Stomach (tissue), 8 donors: ENCODE measurements at regions not wholly inside any gene's neighbourhood (a gene's known extent, or its start where the extent isn't known, plus 50 kb on each side); places are given as distances from the start of the nearest gene placed in this dataset.

Source experiments
- DNase-seq, 2 donors: peaks; one replicate each; pipeline versions ENCODE4 v3.0.0 to v3.0.0-alpha.2; 2013 to 2019
- H3K27ac ChIP-seq, 5 donors: fragments of 200-600 bp in 4 of 5; sonication (generic) in 4 of 5; one replicate each; pipeline ENCODE4 v1.5.1; 2013 to 2019; ENCODE audit warnings: mild to moderate bottlenecking in 1 of 5, moderate library complexity in 1 of 5
- H3K27me3 ChIP-seq, 3 donors: fragments of 200-600 bp; sonication (generic); one replicate each; pipeline ENCODE4 v1.5.1; 2017 to 2019; ENCODE audit warnings: mixed run types in 1 of 3
- H3K36me3 ChIP-seq, 4 donors: fragments of 200-600 bp; sonication (generic); 1 replicate in 3 of 4; 2 replicates in 1 of 4; pipeline ENCODE4 v1.5.1; 2016 to 2019
- H3K4me1 ChIP-seq, 4 donors: fragments of 200-600 bp; sonication (generic); one replicate each; pipeline ENCODE4 v1.5.1; 2016 to 2019
- H3K4me3 ChIP-seq, 4 donors: fragments of 200-600 bp; sonication (generic) in 3 of 4; one replicate each; pipeline ENCODE4 v1.5.1; 2016 to 2019; ENCODE audit warnings: mild to moderate bottlenecking in 1 of 4
- H3K9me3 ChIP-seq, 4 donors: fragments of 200-600 bp; sonication (generic); one replicate each; pipeline ENCODE4 v1.5.1; 2016 to 2019
- CTCF ChIP-seq, 7 experiments: fragments of 450-650 bp in 4 of 7; fragments of 200-600 bp in 3 of 7; sonication (generic) in 3 of 7; IDR thresholded peaks; one replicate each; pipeline ENCODE4 v1.5.1; 2016 to 2019; ENCODE audit warnings: antibody characterized with exemption in 7 of 7, control low read depth in 2 of 7, mild to moderate bottlenecking in 1 of 7
- EP300 ChIP-seq: sonication (generic); formaldehyde crosslinking; IDR thresholded peaks from one replicate; pipeline ENCODE4 v1.6.1; 2017; ENCODE audit warnings: antibody characterized with exemption
- POLR2A ChIP-seq, 4 donors: fragments of 450-650 bp; IDR thresholded peaks; one replicate each; pipeline ENCODE4 v1.6.1; 2016; ENCODE audit warnings: antibody characterized with exemption in 4 of 4, control low read depth in 2 of 4, mild to moderate bottlenecking in 1 of 4, moderate library complexity in 1 of 4
- POLR2AphosphoS5 ChIP-seq, 3 donors: sonication (generic); formaldehyde crosslinking; IDR thresholded peaks; one replicate each; pipeline ENCODE4 v1.6.1; 2016; ENCODE audit warnings: antibody characterized with exemption in 3 of 3
- WGBS, 5 donors: extraction: QIAGEN DNeasy Blood & Tissue Kit in 3 of 5; methylation state at CpG; one replicate each; pipeline versions ENCODE4 v1.1.5 to v1.1.7; 2013 to 2018; 5-methylcytosine and 5-hydroxymethylcytosine counted together
- intact Hi-C: fragments of 100-400 bp; cut with DNase I; formaldehyde crosslinking; loops from one replicate; pipeline ENCODE4 v1.15.1; 2023; ENCODE audit warnings: low total_unique reads
- donor health status: healthy with polysubstance abuse.
- donor health status: Bipolar disorder and iron deficiency.
- donor health status: healthy.

- Histone ChIP-seq H3K4me1 (no peaks in the 10 kb centered on the region), H3K27ac (no peak overlapping the region), H3K9me3 (no peaks in the 10 kb centered on the region), H3K36me3 (no peaks in the 10 kb centered on the region), H3K4me3 (no peak overlapping the region), H3K27me3 (no peaks in the 10 kb centered on the region)
- no peak for TF ChIP-seq CTCF (IDR thresholded peaks at IDR 0.05)
- intact Hi-C loops = no loop called here
- no peak for DNase-seq
- 81 to 90% (median 89%) methylated on average over 2 of the region's 2 CpGs for WGBS, 5 donors
Measured at GRCh38 chr4:96845819-96846218, 1005.9 kb downstream of the PDHA2 start.

GRCh38 chr4:96874657-96875056 lies 1034.8 kb downstream of the PDHA2 start:
- Histone ChIP-seq H3K27ac (no peak overlapping the region), H3K4me1 (no peaks in the 10 kb centered on the region), H3K4me3 (no peak overlapping the region), H3K36me3 (no peaks in the 10 kb centered on the region), H3K9me3 (peaks cover 0 to 16% (median 10%) of the 10 kb centered on the region in 4 donors), H3K27me3 (no peaks in the 10 kb centered on the region)
- WGBS, 5 donors = 59 to 79% (median 61%) methylated on average over 1 of the region's 1 CpG
- intact Hi-C loops = no loop called here
- TF ChIP-seq POLR2AphosphoS5 (IDR thresholded peaks at IDR 0.05) (no peak), POLR2A (IDR thresholded peaks at IDR 0.05) (no peak), CTCF (IDR thresholded peaks at IDR 0.05) (no peak), EP300 (no peak)
- DNase-seq = no peak

GRCh38 chr4:96879527-96879926 lies 1039.6 kb downstream of the PDHA2 start:
- WGBS, 5 donors = 37 to 69% (median 47%) methylated on average over 2 of the region's 2 CpGs
- H3K27me3 ChIP-seq = no peaks in the 10 kb centered on the region
- no peak overlapping the region for H3K27ac ChIP-seq
- no peak for DNase-seq
- H3K4me1 ChIP-seq = no peaks in the 10 kb centered on the region
- H3K9me3 ChIP-seq = peaks cover 0 to 16% (median 10%) of the 10 kb centered on the region in 4 donors
- intact Hi-C loops = no loop called here
- no peaks in the 10 kb centered on the region for H3K36me3 ChIP-seq
- TF ChIP-seq POLR2AphosphoS5 (IDR thresholded peaks at IDR 0.05) (no peak), EP300 (no peak), POLR2A (IDR thresholded peaks at IDR 0.05) (no peak), CTCF (IDR thresholded peaks at IDR 0.05) (no peak)
- H3K4me3 ChIP-seq = no peak overlapping the region

- intact Hi-C loops = no loop called here
- Histone ChIP-seq H3K4me1 (no peaks in the 10 kb centered on the region), H3K36me3 (no peaks in the 10 kb centered on the region), H3K27ac (no peak overlapping the region), H3K4me3 (no peak overlapping the region), H3K27me3 (no peaks in the 10 kb centered on the region), H3K9me3 (no peaks in the 10 kb centered on the region)
- TF ChIP-seq POLR2A (IDR thresholded peaks at IDR 0.05) (no peak), POLR2AphosphoS5 (IDR thresholded peaks at IDR 0.05) (no peak), CTCF (IDR thresholded peaks at IDR 0.05) (no peak), EP300 (no peak)
- WGBS, 5 donors = 69 to 75% (median 71%) methylated on average over 3 of the region's 3 CpGs
- no peak for DNase-seq
Measured at GRCh38 chr4:96887857-96888256, 1048.0 kb downstream of the PDHA2 start.
